WTC11 (cell line): ENCODE measurements at regions not wholly inside any gene's neighbourhood (a gene's known extent, or its start where the extent isn't known, plus 50 kb on each side); places are given as distances from the start of the nearest gene placed in this dataset.

ENCODE experiments used
- ATAC-seq: fragments of 200-7000 bp; cut with Tn5 transposase; 2 replicates; pipeline ENCODE4 v1.10.0; 2021; ENCODE audit warnings: mild to moderate bottlenecking, moderate library complexity
- CTCF ChIA-PET: fragments of 300-600 bp; sonication (Branson Sonifier 250); formaldehyde crosslinking; loops from one replicate; lab custom pipeline; 2021; ENCODE audit warnings: antibody characterized with exemption; lab: Charles Lee
- POLR2A ChIA-PET: fragments of 350-600 bp; sonication (Branson Sonifier 250); formaldehyde crosslinking; loops from one replicate; lab custom pipeline; 2021; ENCODE audit warnings: antibody characterized with exemption; lab: Charles Lee
- DNase-seq: peaks from one replicate; pipeline ENCODE4 v3.0.0; 2021; ENCODE audit warnings: low spot score
- H3K27ac Mint-ChIP-seq: 2 replicates; pipeline ENCODE4 v1.8.0; 2021; ENCODE audit warnings: mixed read lengths
- H3K27me3 Mint-ChIP-seq: 2 replicates; pipeline ENCODE4 v1.8.0; 2021; ENCODE audit warnings: low read depth, mild to moderate bottlenecking, moderate library complexity, mixed read lengths
- H3K36me3 Mint-ChIP-seq: 2 replicates; pipeline ENCODE4 v1.8.0; 2021; ENCODE audit warnings: mixed read lengths
- H3K4me1 Mint-ChIP-seq: 2 replicates; pipeline ENCODE4 v1.8.0; 2022; ENCODE audit warnings: mixed read lengths
- H3K4me3 Mint-ChIP-seq: 2 replicates; pipeline ENCODE4 v1.8.0; 2021; ENCODE audit warnings: mild to moderate bottlenecking, moderate library complexity, mixed read lengths
- H3K9me3 Mint-ChIP-seq: 2 replicates; pipeline ENCODE4 v1.8.0; 2021; ENCODE audit warnings: mixed read lengths
- ELF4 ChIP-seq: sonication (generic); formaldehyde crosslinking; IDR thresholded peaks from 2 replicates; pipeline ENCODE4 v1.8.1; 2022; ENCODE audit warnings: low read depth, mild to moderate bottlenecking, moderate library complexity, missing genetic modification reagents
- GABPB1 ChIP-seq: sonication (generic); formaldehyde crosslinking; IDR thresholded peaks from 2 replicates; pipeline ENCODE4 v1.8.1; 2023; ENCODE audit warnings: mild to moderate bottlenecking, missing genetic modification reagents
- GRHL2 ChIP-seq: fragments of 250-450 bp; sonication (Bioruptor Pico); IDR thresholded peaks from 2 replicates; pipeline ENCODE4 v1.8.0; 2022; ENCODE audit warnings: mild to moderate bottlenecking, moderate library complexity; ENCODE audit not compliant: insufficient replicate concordance, severe bottlenecking
- IRF1 ChIP-seq: sonication (generic); formaldehyde crosslinking; IDR thresholded peaks from 2 replicates; pipeline ENCODE4 v1.8.0; 2023; ENCODE audit warnings: missing genetic modification reagents
- MXD4 ChIP-seq: fragments of 250-450 bp; sonication (Bioruptor Pico); IDR thresholded peaks from 2 replicates; pipeline ENCODE4 v1.8.0; 2021; ENCODE audit warnings: mild to moderate bottlenecking, moderate library complexity, borderline replicate concordance
- NR1H2 ChIP-seq: sonication (generic); formaldehyde crosslinking; IDR thresholded peaks from 2 replicates; pipeline ENCODE4 v1.9.0; 2021; ENCODE audit warnings: mild to moderate bottlenecking, moderate library complexity, missing genetic modification reagents
- USF2 ChIP-seq: sonication (generic); formaldehyde crosslinking; IDR thresholded peaks from 2 replicates; pipeline ENCODE4 v1.8.1; 2023; ENCODE audit warnings: mild to moderate bottlenecking, missing genetic modification reagents, moderate library complexity
- ZMAT4 ChIP-seq: fragments of 250-450 bp; sonication (Bioruptor Pico); IDR thresholded peaks from 2 replicates; pipeline ENCODE4 v1.9.0; 2021; ENCODE audit warnings: mild to moderate bottlenecking
- ZNF396 ChIP-seq: fragments of 250-450 bp; sonication (Bioruptor Pico); IDR thresholded peaks from 2 replicates; pipeline ENCODE4 v1.8.0; 2021; ENCODE audit warnings: mild to moderate bottlenecking, moderate library complexity, borderline replicate concordance
- TF ChIP-seq, protein P1 (sequence below): sonication (generic); formaldehyde crosslinking; IDR thresholded peaks from 2 replicates; pipeline ENCODE4 v1.8.1; 2023; ENCODE audit warnings: mild to moderate bottlenecking, missing genetic modification reagents, moderate library complexity
- TF ChIP-seq, protein P2 (sequence below): fragments of 250-450 bp; sonication (Bioruptor Pico); IDR thresholded peaks from 2 replicates; pipeline ENCODE4 v1.9.0; 2021; ENCODE audit warnings: mild to moderate bottlenecking, borderline replicate concordance
- TF ChIP-seq, protein P3 (sequence below): fragments of 250-450 bp; sonication (Bioruptor Pico); IDR thresholded peaks from 2 replicates; pipeline ENCODE4 v1.9.0; 2021; ENCODE audit warnings: mild to moderate bottlenecking
- TF ChIP-seq, protein P4 (sequence below): sonication (generic); formaldehyde crosslinking; IDR thresholded peaks from 2 replicates; pipeline ENCODE4 v1.8.0; 2022; ENCODE audit warnings: mild to moderate bottlenecking, missing genetic modification reagents

DNA sequence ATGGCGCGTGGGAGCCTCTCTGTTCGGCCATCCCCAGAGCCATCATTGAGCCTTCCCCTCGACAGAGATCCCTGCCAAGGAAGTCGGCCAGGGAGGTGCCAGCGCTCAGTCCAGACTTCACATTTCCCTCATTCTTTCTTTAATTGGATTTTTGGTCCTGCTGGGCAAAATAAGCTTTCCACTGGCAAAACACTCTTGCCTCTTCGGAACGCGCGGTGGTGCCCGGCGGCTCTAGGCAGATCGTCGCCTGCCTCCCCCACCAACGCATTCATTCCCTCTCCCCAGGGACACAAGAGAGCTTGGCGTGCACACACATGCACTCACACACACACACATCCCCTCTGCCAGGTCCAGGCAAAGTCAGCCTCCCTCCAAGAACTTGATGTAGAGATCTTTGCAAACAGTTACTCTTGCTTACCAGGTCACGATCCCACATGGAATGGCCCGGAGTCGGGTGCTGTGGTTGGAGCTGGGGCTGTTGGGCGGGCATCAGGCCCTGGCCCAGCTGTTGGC is 257.1 kb downstream of the BCOR start:
- peaks cover 31% of the 10 kb centered on the region for H3K4me1 Mint-ChIP-seq
- H3K27me3 Mint-ChIP-seq, result no peaks in the 10 kb centered on the region; the same call in 1 of the 2 replicates
- H3K4me3 Mint-ChIP-seq, result no peak overlapping the region
- no peaks in the 10 kb centered on the region for H3K9me3 Mint-ChIP-seq
- no peak for ATAC-seq
- no peak overlapping the region for H3K27ac Mint-ChIP-seq
- DNase-seq, result no peak
- H3K36me3 Mint-ChIP-seq, result no peaks in the 10 kb centered on the region
- CTCF ChIA-PET, result interaction anchor here (1.1 to 2.5 kb wide), 10 partner anchors 10 to 217 kb away, joined by 3 to 9 read pairs (median 4); no protein-coding TSS in a partner anchor
- no peak for TF ChIP-seq GABPB1 (CRISPR knock-in tag)
- TF ChIP-seq, protein P1, sequence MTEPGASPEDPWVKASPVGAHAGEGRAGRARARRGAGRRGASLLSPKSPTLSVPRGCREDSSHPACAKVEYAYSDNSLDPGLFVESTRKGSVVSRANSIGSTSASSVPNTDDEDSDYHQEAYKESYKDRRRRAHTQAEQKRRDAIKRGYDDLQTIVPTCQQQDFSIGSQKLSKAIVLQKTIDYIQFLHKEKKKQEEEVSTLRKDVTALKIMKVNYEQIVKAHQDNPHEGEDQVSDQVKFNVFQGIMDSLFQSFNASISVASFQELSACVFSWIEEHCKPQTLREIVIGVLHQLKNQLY (CRISPR knock-in tag), result no peak
- TF ChIP-seq ZNF396 (CRISPR knock-in tag), result no peak
- no peak for TF ChIP-seq GRHL2 (CRISPR knock-in tag)
- POLR2A ChIA-PET, result no interaction called here

DNA sequence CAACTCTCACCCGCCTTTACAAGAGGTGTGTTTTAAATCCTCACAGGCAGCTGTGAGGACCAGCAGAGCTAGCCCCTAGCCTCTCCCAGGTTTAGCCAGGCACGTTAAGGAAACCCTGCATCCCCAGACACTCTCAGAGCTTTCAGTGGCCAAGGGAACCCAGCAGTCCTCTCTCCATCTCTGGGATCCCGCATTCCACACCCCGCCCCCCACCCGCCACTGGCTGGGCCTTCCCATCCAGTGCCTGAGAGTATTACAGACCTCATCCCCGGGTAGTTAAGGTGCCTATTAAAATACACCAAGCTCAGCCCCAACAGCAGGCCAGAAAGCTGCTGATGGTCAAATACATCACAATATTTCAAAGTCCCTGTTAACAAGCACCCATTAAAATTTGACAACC is 256.2 kb downstream of the BCOR start:
- peaks cover 31% of the 10 kb centered on the region for H3K4me1 Mint-ChIP-seq
- ChIA-PET POLR2A (interaction anchor here (0.9 kb wide), 1 partner anchor 111 kb away, joined by 3 read pairs; no protein-coding TSS in a partner anchor), CTCF (interaction anchor here (0.7 to 1.6 kb wide), 7 partner anchors 11 to 216 kb away, joined by 3 to 5 read pairs (median 4); no protein-coding TSS in a partner anchor)
- H3K27me3 Mint-ChIP-seq, result no peaks in the 10 kb centered on the region; the same call in 1 of the 2 replicates
- H3K9me3 Mint-ChIP-seq, result peaks cover 3% of the 10 kb centered on the region
- DNase-seq, result no peak
- H3K27ac Mint-ChIP-seq, result no peak overlapping the region
- H3K36me3 Mint-ChIP-seq, result no peaks in the 10 kb centered on the region
- ATAC-seq, result peak; percentile 70
- no peak for TF ChIP-seq ELF4 (CRISPR knock-in tag)
- no peak for TF ChIP-seq ZMAT4
- TF ChIP-seq IRF1 (CRISPR knock-in tag), result no peak
- TF ChIP-seq, protein P2, sequence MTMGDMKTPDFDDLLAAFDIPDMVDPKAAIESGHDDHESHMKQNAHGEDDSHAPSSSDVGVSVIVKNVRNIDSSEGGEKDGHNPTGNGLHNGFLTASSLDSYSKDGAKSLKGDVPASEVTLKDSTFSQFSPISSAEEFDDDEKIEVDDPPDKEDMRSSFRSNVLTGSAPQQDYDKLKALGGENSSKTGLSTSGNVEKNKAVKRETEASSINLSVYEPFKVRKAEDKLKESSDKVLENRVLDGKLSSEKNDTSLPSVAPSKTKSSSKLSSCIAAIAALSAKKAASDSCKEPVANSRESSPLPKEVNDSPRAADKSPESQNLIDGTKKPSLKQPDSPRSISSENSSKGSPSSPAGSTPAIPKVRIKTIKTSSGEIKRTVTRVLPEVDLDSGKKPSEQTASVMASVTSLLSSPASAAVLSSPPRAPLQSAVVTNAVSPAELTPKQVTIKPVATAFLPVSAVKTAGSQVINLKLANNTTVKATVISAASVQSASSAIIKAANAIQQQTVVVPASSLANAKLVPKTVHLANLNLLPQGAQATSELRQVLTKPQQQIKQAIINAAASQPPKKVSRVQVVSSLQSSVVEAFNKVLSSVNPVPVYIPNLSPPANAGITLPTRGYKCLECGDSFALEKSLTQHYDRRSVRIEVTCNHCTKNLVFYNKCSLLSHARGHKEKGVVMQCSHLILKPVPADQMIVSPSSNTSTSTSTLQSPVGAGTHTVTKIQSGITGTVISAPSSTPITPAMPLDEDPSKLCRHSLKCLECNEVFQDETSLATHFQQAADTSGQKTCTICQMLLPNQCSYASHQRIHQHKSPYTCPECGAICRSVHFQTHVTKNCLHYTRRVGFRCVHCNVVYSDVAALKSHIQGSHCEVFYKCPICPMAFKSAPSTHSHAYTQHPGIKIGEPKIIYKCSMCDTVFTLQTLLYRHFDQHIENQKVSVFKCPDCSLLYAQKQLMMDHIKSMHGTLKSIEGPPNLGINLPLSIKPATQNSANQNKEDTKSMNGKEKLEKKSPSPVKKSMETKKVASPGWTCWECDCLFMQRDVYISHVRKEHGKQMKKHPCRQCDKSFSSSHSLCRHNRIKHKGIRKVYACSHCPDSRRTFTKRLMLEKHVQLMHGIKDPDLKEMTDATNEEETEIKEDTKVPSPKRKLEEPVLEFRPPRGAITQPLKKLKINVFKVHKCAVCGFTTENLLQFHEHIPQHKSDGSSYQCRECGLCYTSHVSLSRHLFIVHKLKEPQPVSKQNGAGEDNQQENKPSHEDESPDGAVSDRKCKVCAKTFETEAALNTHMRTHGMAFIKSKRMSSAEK (CRISPR knock-in tag), result no peak
- TF ChIP-seq, protein P3, sequence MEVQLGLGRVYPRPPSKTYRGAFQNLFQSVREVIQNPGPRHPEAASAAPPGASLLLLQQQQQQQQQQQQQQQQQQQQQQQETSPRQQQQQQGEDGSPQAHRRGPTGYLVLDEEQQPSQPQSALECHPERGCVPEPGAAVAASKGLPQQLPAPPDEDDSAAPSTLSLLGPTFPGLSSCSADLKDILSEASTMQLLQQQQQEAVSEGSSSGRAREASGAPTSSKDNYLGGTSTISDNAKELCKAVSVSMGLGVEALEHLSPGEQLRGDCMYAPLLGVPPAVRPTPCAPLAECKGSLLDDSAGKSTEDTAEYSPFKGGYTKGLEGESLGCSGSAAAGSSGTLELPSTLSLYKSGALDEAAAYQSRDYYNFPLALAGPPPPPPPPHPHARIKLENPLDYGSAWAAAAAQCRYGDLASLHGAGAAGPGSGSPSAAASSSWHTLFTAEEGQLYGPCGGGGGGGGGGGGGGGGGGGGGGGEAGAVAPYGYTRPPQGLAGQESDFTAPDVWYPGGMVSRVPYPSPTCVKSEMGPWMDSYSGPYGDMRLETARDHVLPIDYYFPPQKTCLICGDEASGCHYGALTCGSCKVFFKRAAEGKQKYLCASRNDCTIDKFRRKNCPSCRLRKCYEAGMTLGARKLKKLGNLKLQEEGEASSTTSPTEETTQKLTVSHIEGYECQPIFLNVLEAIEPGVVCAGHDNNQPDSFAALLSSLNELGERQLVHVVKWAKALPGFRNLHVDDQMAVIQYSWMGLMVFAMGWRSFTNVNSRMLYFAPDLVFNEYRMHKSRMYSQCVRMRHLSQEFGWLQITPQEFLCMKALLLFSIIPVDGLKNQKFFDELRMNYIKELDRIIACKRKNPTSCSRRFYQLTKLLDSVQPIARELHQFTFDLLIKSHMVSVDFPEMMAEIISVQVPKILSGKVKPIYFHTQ (CRISPR knock-in tag), result no peak
- no peak for TF ChIP-seq MXD4 (CRISPR knock-in tag)
- TF ChIP-seq USF2, result no peak
- no peak for TF ChIP-seq NR1H2 (CRISPR knock-in tag)
- TF ChIP-seq, protein P4, sequence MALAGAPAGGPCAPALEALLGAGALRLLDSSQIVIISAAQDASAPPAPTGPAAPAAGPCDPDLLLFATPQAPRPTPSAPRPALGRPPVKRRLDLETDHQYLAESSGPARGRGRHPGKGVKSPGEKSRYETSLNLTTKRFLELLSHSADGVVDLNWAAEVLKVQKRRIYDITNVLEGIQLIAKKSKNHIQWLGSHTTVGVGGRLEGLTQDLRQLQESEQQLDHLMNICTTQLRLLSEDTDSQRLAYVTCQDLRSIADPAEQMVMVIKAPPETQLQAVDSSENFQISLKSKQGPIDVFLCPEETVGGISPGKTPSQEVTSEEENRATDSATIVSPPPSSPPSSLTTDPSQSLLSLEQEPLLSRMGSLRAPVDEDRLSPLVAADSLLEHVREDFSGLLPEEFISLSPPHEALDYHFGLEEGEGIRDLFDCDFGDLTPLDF (CRISPR knock-in tag), result no peak
- H3K4me3 Mint-ChIP-seq, result no peak overlapping the region
